ENCODE measurements at regions not wholly inside any gene's neighbourhood (a gene's known extent, or its start where the extent isn't known, plus 50 kb on each side); places are given as distances from the start of the nearest gene placed in this dataset.
"Not testable (repeated sequence)": the region's sequence is repeated elsewhere in the genome, so short reads cannot be mapped to it uniquely, and the experiment has no call there.

- TF ChIP-seq CTCF, POLR2A (IDR thresholded peaks at IDR 0.05): not testable (repeated sequence)
Observed at GRCh38 chr15:28788176-28788575, 60.3 kb downstream of the GOLGA6L7 start.
